ENCODE measurements at regions not wholly inside any gene's neighbourhood (a gene's known extent, or its start where the extent isn't known, plus 50 kb on each side); places are given as distances from the start of the nearest gene placed in this dataset.
A peak's percentile ranks its signal among the peaks of the same experiment; 100 is the strongest.
"Not testable (repeated sequence)": the region's sequence is repeated elsewhere in the genome, so short reads cannot be mapped to it uniquely, and the experiment has no call there.

DNA sequence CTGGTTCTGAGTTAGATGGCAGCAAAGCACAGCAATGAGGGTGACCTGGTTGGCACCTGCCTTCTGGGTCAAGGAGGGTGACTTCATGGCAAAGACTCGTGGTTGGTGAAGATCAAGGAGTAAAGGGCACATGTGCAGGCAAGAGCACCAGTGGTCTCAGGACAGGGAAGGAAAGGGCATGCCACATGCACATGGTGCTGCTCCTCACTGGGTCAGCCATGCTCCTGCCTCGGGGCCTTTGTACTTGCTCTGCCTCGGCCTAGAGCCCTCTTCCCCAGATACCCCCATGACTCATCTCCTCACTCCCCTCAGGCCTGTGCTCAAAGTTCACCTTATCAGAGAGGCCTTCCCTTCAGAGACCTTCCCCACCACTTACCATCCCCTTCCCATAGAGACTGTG is 106.7 kb upstream of the KDM7A start:
- no peak for DNase-seq (ENCODE audit: low spot score)

DNA sequence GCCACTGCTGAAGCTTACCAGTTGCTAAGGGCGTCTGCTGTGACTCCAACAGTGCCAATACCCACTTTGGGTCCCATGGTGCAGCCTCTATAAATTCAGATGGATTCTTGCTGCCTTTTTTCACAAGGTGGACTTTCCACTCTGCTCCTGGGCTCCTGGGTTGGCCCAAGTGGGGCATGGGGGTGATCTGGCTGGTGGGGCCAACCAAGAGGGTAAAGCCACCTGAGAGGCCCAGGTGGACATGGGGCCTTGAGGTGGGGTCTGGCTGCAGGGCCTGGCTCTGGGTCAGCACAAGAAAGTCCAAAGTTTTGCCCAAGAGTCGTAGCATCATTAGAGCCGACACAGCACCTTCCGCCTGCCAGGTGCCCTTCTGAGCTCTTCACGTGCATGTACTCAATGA is 105.2 kb upstream of the KDM7A start:
- DNase-seq (ENCODE audit: low spot score), result no peak

DNA sequence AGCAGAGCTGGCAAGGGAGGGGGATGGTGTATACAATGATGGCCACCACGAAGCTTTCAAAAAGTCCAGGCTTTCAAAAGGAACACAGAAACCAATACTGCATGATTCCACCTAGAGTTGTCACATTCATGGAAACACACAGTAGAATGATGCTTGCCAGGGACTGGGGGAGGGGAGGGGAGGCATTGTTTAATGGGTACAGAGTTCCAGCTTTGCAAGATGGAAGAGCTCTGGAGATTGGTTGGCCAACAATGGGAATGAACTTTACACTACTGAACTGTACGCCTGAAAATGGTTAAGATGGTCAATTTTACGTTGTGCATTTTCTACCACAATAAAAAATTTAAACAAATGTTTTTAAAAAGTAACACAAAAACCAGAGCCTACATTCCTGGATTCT is 104.5 kb upstream of the KDM7A start:
- DNase-seq (ENCODE audit: low spot score), result no peak

DNA sequence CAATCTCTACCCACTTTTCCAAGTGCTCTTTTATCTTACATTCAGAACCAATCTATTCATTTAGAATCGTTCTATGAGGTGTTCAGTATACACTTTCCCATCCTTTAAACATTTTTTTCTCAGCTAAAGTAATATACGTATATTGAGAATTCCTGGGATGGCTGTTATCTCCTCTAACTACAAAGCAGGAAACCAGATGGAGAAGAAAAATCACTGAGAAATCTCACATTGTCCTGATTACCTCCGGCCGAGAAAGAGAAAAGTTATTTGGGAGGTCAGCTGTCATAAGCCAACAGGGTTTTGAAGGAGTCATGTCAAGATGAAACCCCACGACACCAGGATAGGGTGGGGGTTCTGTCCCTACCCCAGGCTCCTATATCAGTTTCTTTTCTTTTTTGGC is 99.2 kb upstream of the KDM7A start:
- DNase-seq (ENCODE audit: low spot score), result no peak

DNA sequence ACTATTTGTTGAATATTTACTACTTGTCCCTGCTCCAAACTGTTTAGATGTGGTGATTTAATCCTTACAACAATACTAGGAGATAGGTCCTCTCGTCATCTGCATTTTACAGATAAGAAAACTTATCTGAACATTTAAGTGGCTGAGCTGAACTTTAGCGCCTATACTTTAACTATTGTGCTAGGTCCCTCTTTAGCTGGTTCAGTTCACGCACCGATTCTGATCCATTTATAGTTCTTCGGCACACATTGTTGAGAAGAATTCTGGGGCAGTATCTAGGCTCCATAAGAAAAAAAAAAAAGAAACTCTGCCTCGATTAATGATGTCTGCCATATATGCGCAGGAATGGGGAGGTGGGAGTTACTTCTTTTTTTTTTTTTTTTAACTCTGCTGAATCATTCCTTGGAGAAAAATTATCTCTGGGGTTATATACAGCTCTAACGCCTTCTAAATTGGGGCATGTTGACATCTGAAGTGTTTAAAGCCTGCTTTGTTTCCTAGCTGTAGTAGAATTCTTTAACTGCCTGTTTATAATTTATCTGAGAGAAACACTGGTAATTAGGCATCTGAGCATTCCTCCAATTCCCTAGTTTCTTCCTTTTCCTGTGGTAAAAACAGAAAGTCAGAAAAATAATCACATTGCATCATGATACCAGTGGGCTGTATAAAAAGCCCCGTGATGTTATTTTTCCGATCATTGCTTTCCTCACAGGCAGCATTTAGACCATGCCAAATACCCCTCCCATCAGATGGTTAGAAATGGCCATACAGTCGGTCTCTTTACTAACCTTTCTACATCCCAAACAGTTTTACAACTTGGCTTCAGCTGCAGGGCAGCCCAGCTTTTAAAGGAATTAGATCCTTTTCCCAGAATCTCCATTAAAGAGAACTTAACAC is 98.5 kb upstream of the KDM7A start:
- DNase-seq (ENCODE audit: low spot score), result no peak

DNA sequence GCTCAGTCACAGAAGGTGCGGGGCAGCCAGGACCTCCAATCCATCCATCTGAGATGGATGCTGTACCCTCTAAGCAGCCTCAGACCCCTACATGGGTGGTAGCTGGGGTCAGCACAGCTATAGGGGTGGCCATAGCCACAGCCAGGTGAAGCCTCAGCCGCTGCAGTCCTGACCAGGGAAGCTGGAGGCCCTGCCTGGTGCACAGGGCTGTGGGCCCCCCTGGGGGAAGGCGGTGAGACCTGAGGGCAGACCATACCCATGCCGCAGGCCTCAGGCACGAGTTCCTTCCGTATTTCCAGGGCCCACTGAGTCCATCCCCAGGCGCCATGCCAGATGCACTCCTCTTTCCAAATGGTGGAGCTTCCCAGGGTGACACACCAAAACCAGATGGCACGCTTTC is 96.6 kb upstream of the KDM7A start:
- no peak for DNase-seq (ENCODE audit: low spot score)

DNA sequence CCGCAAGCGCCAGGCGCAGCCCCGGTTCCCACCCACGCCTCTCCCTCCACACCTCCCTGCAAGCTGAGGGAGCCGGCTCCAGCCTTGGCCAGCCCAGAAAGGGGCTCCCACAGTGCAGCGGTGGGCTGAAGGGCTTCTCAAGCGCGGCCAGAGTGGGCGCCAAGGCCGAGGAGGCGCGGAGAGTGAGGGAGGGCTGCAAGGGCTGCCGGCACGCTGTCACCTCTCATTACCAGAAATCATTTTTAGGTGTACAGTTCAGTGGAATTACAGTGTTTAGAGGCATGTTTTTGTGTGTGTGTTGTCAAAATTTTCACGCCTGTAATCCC is 94.8 kb upstream of the KDM7A start:
- DNase-seq (ENCODE audit: low spot score), result not testable (repeated sequence)

DNA sequence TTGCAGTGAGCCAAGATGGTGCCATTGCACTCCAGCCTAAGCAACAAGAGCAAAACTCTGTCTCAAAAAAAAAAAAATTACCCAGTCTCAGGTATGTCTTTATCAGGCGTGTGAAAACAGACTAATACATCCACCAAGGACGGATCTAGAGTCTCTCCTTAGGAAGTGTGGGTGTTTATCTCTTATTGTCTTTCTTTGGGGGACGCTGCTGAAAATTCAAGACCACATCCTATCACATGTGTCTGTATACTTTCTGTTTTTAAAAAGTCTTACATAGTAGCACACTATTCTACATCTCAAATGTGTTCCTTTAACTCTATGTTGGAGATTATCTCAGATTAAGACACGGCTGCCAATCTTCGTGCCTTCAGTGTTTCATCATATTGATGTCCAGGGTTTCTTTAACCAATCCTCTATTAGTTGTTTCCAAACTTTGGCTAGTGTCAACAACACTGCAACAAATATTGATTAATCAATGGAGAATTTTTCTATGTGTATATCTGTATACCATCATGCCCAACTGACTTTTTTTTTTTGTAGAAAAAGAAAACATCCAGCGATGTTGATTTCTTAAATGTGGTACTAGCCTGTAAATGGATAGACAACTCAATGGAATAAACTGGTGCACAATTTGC is 92.3 kb upstream of the KDM7A start:
- DNase-seq (ENCODE audit: low spot score), result peak; percentile 32

DNA sequence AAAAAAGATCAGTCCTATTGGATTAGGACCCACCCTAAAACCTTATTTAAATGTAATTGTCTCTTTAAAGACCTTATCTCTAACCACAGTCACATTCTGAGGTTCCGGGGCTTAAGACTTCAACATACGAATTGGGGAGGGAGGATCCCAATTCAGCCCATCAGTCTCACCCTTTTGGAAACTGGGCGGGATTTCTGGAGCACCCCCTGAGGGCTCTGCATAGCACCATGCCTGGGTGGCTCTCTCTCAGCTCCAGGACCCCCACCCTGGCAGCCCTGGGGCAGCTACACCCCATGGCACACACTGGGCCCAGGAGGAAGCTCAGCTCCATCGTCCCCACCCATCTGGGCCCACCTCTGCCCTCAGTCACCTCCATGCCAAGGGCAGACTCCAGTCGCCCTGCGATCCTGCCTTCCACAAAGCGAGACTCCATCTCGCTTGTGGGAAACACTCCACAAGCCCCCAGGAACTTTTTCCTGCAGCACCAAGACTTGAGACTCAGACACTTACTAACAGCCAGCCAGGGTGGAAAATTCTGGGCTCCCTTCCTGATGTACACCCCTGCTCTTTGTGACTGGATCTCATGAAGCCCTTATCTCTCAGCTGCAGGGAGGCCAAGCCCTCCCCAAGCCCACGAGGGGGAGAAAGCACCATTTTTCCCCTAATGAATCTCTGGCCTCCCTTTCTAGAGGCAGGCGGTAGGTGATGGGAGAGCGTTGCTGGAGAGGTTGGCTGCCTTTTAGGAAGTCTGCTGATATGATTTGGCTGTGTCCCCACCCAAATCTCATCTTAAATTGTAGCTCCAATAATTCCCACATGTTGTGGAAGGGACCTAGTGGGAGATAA is 90.8 kb upstream of the KDM7A start:
- DNase-seq (ENCODE audit: low spot score), result no peak

DNA sequence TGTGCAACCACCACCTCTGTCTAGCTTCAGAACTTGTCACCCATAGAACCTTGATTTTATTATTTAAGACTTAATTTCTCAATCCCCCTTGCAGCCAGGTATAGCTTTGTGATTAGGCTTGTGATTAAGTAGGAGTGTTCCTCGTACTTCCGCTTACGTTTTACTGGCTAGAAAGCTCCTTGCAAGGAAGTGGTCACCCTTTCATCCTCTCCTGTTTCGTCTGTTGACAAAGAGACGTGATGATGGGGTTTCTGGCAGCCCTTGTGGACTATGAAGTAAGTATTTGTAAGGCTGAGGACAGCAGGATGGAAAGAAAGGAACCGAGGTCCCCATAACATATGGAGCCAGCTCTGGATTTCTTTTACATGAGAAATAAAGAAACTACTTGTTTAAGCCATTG is 86.5 kb upstream of the KDM7A start:
- DNase-seq (ENCODE audit: low spot score), result no peak

DNA sequence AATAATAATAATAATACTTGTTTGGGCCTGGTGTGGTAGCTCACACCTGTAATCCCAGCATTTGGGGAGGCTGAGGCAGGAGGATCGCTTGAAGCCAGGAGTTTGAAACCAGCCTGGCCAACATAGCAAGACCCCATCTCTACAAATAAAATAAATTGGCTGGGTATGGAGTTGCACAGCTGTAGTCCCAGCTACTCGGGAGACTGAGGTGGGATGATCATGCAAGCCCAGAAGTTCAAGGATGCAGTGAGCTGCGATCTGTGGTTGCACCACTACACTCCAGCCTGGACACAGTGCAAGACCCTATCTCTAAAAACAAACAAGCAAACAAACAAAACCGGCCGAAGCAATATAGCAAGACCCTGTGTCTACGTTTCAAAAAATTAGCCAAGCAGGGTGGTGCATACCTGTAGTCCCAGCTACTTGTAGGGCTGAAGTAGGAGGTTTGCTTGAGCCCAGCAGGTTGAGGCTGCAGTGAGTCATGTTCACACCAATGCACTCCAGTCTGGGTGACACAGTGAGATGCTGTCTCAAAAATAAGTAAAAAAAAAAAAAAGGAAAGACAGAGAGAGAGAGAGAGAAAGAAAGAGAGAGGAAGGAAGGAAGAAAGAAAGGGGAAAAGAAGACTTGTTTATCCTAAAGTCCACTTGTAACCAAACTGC is 85.6 kb upstream of the KDM7A start:
- DNase-seq (ENCODE audit: low spot score), result no peak

DNA sequence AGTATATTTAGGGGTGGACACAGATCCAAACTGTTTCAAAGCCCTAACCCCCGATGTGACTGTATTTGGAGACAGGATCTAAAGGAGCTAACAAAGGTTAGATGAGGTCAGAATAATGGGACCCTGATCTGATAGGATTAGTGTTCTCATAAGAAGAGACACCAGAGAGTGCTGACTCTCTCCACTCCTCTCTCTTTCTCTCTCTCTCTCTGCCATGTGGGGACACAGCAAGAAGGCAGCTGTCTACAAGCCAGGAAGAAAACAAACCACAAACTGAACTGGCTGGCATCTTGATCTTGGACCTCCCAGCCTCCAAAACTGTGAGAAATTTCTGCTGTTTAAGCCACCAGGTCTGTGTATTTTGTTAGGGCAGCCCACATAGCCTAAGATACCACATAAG is 84.7 kb upstream of the KDM7A start:
- no peak for DNase-seq (ENCODE audit: low spot score)

DNA sequence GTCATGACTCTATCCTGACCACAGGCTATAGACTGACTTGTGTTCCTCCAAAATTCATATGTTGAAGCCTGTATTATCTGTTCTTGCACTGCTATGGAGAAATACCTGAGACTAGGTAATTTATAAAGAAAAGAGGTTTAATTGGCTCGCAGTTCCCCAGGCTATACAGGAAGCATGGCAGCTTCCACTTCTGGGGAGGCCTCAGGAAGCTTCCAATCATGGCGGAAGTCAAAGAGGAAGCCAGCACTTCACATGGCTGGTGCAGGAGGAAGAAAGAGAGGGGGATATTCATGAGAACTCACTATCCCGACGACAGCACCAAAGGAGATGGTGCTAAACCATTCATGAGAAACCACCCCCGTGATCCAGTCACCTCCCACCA is 84.3 kb upstream of the KDM7A start:
- DNase-seq (ENCODE audit: low spot score), result no peak

DNA sequence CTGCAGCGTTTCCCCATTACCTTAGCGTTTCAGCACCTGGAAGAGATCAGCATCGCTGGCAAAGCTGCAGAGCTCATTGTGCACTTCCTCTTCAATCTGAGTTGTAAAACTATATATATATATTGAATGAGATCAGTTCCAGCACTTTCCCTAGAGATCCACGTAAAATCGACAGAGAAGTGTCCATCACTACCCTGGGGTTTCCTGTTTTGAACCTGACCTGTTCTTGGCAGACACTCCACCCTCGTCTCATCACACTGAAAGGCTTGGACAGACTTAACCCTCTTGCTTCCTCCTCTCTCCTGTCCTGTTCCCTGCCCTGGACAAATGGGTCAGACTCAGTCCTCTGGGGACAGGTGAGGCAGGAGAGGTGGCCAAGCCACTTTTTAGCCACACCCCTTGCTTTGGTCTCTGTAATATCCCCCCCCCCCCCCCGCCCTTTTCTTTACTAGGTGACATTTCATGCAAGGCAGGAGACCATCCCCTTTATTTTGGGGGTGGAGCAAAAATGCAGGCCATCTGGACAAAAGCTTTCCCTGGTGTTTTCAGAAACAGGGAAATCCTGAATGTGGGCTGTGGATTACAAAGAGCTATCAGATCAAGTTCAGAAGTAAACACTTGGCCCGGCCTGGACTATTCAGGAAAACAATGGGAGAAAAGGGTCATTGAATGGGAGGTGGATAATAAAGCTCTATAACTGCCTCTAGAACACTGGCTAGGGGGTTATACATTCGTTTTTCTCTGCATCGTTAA is 83.7 kb upstream of the KDM7A start:
- no peak for DNase-seq (ENCODE audit: low spot score)

DNA sequence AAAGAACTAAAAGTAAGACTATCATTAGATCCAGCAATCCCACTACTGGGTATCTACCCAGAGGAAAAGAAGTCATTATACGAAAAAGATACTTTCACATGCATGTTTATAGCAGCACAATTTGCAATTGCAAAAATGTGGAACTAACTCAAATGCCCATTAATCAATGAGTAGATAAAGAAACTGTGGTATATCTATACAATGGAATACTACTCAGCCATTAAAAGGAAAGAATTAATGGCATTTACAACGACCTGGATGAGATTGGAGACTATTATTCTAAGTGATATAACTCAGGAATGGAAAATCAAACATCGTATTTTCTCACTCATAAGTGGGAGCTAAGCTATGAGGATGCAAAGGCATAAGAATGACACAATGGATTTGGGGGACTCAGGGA is 80.5 kb upstream of the KDM7A start:
- not testable (repeated sequence) for DNase-seq (ENCODE audit: low spot score)

DNA sequence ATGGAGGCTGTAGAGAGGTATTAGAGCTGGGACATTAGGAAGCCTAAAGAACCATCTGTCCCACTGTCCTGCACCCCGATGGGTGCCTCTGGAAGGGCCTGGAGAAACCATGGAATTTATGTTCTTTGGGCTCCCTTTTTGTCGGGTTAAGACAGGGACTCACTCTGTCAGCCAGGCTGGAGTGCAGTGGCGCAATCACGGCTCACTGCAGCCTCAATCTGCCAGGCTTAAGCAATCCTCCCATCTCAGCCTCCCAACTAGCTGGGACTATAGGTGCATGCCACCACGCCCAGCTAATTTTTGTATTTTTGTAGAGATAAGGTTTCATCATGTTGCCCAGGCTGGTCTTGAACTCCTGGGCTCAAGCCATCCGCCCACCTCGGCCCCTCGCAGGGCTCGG is 78.2 kb upstream of the KDM7A start:
- not testable (repeated sequence) for DNase-seq (ENCODE audit: low spot score)

DNA sequence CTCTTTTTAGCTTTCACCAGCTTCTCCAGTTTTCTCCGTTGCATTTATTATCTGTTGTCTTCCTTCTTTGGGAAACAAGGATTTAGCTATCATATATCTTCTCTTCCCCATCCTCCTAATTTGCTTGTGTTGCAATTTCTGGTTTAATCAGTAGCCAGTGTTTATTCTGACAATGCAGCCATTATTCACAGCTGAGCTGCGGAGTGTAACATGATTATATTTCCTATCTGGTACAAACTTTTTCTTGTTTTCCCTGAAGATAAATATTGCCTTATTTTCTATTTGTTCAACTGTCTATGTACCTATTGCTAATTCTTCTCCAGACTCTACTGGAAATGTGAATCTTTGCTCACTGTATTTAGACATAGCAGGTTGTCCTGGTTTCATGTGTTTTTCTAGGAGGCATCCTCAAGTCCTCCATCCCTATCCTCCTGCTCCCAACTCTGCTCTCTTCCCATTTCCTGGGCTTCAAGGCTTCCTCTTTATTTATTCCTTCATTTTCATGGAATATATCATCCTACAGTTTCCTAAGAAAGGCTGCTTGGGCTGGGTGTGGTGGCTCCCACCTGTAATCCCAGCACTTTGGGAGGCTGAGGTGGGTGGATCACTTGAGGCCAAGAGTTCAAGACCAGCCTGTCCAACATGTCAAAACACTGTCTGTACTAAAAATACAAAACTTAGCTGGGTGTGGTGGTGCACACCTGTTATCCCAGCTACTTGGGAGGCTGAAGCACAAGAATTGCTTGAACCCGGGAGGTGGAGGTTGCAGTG is 72.4 kb upstream of the KDM7A start:
- DNase-seq (ENCODE audit: low spot score), result no peak

DNA sequence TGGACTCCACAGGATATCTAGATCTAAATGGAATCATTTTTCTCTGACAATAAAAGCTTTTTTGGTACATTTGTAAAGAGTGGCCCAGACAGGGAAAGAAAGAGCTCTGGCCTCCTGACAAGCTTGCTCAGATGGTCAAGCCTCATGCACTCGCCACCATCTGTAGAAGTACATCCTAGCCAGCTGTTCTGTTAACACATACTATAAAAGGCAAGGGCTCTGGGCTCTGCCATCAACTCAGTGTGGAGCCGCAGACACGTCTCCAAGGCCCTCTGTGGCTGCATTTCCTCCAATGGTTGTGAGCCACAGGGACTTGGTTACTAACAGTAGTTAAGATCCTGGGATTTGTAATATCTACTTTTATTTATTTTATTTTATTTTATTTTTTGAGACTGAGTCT is 70.8 kb upstream of the KDM7A start:
- no peak for DNase-seq (ENCODE audit: low spot score)

DNA sequence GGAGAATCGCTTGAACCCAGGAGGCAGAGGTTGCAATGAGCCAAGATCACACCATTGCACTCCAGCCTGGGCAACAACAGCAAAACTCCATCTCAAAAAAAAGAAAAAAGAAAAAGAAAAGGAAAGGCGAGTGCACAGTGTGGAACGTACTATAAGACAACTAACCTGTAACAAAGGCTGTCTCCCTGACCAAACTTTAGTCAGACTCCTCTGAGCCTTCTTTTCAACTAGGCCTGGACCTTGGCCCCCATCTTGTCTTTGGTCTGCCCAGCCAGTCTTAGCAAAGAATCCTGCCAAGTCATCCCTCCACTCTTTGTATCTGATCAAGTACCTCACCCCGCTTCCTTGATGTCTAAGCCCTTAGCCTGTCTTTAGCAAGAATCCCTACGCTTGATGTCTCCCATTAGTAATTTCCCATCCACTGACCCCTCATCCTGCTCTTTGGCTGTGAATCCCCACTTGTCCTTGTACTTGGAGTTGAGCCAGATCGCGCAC is 68.9 kb upstream of the KDM7A start:
- no peak for DNase-seq (ENCODE audit: low spot score)
